NCI-H345 (cell line): ENCODE measurements at regions not wholly inside any gene's neighbourhood (a gene's known extent, or its start where the extent isn't known, plus 50 kb on each side); places are given as distances from the start of the nearest gene placed in this dataset.

ENCODE experiments used
- DNase-seq: peaks from one replicate; lab custom pipeline; 2025; lab: John Stamatoyannopoulos, UW

DNA sequence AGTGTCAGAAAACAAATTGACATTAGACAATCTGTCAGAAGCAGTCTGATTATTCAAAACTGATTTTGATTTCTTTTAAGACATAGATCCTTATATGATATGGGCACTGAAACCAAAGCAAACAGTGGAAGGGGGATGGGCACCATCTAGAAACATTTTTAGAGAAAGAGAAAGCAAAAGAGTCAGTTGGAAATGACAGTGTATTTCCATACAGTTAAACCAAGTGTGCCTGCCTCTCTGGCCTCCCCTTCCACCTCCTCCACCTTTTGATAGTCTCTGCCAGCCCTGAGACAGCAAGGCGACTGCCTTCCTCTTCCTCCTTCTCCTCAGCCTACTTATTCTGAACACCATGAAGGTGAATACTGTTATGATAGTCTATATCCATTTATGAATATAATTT, 949.7 kb downstream of the AMY1C start:
- no peak for DNase-seq

DNA sequence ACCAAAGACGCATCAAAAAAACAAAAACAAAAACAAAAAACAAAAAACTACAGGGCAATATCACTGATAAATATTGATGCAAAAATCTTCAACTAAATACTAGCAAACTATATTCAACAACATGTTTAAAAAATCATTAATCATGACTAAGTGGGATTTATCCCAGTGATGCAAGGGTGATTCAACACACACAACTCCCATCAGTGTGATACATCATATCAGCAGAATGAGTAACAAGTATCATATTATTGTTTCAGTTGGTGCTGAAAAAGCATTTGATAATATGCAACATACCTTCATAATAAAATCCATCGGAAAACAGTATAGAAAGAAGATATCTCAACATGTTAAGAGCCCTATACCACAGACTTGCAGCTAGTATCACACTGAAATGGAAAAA, 953.0 kb downstream of the AMY1C start:
- DNase-seq, result no peak

DNA sequence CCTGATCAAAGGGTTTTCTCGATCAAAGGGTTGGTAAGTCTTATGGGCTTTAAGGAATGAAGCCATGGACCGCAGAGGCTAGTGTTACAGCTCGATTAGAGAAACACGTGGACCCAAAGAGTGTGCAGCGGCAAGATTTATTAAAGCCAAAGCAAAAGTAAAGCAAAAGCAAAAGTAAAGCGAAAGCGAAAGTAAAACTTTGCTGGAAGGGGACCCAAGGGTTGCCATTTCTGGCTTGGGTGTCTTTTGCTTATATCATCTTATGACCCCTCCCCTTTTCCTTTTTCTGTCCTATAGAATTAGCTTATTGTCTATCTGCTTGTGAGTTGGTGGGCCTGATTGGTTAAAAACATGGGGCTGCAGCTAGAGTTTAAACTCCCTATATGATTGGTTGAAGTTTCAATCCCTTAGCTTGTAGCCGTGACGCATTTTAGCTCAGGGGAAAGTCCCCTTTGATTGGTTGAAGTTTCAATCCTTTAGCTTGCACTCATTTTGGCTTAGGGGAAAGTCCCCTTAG, 957.0 kb downstream of the AMY1C start:
- DNase-seq, result no peak

DNA sequence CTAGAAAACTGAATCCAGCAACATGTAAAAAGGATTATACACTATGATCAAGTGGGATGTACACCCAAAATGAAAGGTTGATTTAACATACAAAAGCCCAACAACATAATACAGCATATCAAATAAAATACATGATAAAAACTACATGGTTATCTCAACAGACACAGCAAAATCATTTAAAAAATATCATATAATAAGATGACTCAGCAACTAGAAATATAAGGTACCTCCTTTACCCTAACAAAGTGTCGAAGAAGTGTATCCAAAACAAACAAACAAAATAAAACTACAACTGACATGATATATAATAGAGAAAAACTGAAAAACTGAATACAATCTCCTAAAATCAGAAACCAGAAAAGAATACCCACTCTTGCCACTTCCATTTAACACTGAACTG, 969.1 kb downstream of the AMY1C start:
- no peak for DNase-seq

DNA sequence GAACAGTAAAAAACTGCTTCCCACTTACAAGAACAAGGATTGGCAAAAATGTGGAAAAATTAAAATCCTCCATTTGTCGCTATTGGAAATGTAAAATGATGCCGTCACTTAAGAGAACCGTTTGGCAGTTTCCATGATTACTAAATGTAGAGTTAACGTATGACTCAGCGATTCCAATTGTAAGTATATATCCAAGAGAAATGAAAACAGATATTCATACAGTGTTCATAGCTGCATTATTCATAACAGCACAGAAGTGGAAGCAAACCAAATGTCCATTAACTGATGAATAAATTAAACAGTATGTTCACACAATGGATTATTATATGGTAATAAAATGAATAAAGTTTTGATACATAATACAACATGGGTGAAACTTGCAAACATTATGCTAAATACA, 971.0 kb downstream of the AMY1C start:
- DNase-seq, result no peak

DNA sequence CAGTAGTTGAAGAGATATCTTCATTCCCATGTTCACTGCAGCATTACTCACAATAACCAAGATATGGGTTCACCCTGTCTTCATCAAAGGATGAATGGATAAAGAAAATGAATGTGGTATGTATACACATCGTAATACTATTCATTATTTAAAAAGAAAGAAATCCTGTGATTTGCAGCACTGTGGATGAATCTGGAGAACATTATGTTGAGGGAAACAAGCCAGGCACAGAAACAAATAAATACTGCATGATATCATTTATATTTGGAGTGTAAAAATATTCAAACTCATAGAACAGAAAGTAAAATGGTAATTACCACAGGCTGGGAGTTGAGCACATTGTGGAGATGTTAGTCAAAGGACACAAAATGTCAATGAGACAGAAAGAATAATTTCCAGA, 977.2 kb downstream of the AMY1C start:
- no peak for DNase-seq

DNA sequence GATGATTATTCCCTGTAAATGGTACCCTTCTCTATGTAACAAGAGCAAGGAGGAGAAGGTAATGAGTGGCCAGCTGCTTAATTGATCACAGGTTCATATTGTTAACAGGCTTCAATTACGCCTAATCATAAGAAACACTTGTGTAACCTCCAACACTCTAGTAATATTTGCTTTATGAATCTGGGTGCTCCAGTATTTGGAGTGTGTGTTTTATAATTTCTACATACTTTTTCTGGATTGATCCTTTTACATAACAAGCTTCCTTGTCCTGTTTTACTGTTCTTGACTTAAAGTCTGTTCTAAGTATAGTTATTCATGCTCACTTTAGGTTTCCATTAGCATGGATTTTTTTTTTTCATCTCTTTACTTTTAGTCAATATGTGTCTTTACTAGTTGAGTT, 984.2 kb downstream of the AMY1C start:
- DNase-seq, result no peak

DNA sequence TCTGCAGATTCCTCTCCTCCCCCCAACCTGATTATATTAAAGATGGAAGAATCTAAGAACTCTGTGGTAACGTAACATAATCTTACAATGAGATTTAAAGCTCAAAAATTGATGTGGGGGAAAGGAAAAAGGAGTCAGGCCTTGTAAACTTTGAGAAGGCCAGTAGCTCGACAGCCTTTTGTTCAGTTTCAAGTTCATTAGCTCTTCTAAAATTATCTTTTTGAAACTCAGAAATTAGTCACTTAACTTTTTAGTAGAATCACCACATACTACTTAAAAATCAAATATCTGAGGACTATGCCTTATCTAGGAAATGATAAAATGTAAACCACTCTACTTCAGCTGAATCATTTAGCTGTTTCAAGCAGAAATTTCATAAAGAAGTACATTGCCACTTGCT, 996.2 kb downstream of the AMY1C start:
- DNase-seq, result no peak

DNA sequence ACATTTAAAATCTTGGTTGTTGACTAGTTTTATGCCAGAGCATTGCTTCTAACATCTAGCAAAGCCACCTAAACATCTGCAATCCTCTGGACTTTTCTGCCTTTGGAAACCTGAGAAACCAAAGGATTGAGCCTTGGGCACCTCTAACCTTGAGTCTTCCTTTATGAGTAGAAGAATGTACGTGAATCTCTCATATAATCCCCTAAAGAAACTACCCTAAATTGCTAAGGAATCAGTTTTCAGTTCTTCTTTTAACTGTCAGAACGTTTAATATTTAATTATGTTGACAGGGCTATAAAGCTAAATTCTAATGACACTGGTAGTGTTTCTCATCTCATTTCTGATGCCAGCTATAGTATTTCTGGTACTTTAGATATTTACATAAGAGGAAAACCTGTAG, 997.3 kb downstream of the AMY1C start:
- no peak for DNase-seq

DNA sequence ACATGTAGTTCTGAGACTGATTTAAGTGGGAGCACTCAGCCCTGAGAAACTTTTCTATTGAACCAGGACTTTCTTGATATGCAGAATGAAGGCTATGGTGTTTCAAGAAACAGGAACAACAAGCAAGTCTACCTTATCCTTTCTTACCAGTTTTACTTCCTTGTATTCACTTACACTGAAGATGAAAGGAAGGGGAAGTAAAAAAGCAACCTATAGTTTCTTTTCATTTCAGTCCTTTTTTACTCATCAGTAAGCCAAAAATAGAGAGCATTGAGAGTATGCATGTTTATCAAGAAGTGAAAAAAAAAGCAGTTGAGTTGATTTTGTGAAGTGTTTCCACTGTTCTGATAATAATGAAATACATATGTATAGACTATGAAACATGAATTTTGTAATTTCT, 1010.3 kb downstream of the AMY1C start:
- no peak for DNase-seq

DNA sequence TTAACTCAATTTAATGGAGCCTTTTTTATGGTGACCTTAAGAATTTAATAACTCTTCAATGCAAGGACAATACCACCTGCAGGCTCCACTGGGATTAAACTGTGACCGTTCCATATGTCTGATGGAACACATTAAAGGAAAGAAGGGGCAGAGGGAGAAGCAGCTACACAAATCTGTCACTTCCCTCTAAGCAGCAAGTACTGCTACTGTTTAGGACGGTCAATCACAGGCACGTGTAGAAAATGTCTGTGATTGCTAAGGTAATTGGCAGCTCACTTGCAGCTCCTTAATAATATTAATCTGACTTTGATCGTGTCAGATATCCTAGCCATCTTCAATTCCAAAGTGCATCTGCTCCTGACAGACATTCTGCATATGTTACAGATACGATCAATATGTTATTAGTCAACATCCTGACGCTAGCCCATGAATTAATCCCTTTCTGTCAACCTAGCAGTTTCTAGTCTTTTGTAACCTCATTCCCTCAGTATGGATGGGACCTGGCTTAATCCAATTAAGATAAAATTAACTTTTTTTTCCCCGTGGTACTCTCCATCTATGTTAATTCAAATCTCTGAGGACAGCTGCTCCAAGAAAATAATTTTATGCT, 1012.4 kb downstream of the AMY1C start:
- DNase-seq, result no peak

DNA sequence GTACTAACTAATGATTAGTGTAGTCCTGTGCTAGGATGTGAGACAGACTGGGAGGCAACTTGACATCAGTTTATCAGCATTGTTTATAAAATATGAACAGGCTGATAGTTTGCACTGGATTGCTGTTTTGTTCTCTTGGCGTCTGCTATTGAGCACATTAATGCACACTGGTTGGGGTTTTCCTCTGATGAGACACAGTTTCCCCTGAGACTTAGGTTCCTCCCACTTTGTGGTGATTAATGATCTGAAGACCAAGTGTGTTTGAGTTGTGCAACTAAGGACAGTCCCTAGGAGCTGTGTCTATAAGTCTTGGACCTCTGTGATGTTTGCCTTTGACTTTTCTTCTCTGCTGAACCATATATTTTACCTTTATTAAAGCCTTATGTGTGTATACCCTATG, 1015.4 kb downstream of the AMY1C start:
- DNase-seq, result no peak

DNA sequence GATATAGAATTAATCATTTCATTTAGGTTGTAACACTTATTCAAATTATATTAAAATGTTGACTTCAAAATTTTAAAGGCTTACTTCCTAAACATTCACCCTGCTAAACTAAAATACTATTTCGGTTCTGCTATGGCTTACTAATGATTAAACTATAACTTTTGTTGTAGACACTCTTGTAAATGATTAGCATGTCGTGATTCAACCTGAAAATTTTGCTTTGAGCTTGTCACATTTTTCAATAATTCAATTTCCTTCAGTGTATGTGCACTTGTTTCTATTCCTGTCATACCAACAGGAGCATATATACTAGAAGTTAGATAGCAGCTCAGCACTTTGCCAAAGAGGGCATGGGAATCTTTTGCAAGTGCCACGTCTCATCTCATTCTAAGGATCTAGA, 1018.8 kb downstream of the AMY1C start:
- no peak for DNase-seq

DNA sequence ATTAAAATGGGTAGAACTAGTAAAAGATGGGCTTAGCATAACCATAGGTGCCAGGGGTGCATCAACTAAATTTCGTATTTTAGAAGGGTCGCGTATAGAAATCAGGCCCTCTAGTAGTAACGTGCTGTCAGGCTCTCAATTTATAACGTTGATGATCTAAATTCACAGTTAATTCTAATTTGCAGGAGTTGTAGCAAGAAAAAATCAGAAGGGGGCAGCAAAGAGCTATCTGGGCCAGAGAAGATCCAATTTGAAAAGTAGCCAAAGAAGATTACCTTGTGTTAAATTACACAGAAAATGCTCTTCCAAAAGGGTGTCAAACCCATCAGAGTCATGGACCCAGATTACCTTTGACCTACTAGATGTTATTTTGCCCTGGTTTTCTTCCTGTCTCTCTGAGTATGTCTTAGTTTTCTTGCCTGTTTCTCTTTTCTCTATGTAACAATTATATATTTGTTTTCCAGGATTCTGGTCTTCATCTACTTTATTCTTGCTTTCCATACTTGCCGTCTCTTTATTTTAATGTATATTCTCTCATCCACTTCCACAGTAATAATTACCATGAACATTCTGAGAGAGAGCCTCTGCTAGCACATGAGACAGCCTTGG, 1030.9 kb downstream of the AMY1C start:
- peak; percentile 65 for DNase-seq

DNA sequence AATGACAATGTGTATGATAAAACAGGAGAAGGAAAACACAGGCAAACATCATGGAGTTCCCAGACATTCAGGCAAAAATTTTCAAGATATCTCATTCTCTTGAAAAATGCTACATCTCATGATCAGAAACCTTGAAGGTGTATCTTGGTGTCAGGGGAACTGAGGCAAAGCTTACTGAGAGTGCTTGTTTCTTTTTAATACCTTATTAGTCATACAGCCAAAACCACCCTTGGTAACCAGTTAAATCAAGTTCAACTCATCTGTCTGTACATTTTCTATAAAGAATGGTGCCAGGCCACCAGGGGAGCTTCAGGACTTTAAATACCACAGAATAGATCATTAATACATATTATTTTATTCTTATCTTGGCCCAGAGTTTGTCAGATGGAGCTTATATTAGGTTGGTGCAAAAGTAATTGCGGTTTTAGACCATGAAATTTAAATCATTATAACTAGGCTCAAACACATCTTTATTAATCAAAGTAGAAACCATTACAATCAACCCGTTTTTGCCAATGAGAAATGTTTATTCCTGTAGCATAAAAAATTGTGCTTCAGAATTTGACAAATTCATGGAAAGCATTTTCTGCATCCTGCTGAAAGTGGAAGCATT, 1036.0 kb downstream of the AMY1C start:
- DNase-seq, result no peak

DNA sequence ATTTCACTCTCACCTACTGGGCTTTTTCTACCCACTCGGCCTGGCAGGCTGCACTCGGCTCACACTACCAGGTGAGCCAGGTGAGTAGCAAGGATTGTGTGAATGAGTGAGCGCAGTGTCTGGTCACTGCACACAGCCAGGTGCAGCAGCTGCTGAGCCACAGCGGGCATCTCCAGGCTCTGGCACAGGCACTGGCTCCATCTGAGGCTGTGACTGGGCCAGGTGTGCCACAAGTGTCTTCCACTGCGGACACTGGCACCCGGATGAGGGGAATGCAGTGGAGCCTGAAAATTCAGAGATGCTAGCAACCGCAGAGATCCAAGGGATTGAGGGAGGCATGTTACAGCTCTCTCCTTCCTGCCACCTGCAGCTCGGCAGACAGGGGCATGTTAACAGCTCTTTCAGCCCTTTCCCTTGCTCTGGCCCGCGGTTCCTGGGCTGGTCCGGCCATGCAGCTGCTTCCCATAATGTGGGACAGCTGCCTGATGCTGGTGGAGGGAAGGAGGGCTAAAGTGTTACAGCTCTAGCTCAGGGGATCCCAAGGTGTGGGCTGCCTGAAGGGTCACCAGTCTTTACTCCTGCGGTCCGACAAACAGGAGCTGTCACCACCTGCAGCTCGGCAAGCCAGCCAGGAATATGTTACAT, 1038.3 kb downstream of the AMY1C start:
- DNase-seq, result no peak

DNA sequence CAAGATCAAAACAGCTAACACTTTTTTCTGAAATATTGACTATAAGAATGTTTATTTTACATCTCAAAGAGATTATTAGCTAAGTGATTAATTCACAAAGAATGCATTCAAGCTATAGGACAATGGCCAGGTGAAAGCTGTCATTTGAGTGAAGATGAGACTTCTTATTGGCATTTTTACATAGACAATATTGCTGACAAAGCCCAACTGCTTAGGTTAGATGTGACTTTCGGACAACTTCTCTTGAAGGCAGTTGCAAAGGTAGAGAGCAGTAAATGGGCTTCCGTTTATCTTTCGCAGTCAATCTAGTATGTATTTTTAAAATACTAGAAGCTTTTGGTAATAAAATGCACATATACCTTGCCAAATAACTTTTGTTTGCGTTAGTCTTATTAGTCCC, 1041.3 kb downstream of the AMY1C start:
- no peak for DNase-seq

DNA sequence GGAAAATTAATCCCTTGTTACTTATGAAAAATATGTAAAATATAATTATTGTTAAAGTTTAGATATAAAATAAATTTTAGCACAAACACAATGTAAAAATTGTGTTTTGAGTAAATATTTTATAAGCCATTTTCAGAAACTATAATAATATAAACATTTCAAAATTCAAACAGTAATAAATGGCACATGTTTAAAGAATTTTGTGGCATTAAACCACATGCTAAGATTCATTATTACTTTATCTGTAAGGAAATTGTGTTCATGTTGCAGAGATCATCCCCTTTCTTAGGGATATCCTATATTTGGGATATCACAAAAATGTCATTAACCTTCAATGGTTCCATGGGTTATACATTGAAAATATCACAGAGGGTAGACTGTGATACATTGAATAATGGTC, 1044.3 kb downstream of the AMY1C start:
- DNase-seq, result no peak

DNA sequence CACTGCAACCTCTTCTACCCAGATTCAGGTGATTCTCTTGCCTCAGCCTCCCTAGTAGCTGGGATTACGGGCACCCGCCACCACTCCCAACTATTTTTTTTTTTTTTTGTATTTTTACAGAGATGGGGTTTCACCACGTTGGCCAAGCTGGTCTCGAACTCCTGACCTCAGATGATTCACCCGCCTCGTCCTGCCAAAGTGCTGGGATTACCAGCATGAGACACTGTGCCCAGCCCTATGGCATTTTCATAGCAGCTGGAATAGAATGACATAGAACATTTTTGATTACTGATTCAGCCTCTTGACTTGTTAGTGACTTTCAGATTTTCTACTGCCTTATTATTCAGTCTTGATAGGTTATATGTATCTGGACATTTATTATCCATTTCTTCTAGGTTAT, 1046.2 kb downstream of the AMY1C start:
- no peak for DNase-seq

DNA sequence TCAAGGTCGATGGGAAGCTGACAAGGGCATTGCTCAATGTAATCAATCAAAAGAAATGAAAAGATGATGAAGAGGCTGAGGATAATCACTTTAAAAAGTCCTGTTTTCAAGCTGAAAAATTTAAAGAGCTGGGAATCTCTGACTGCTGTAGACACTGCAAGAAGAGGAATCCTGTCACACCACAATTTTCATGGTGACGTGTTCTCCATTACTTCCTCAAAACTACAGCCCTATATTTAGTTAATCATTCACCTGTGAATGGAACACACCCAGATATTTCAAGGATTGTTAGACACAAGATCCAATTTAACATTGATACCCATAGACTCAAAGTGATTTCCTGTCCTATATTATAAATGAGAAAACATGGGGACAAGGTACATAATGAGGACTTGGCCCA, 1048.3 kb downstream of the AMY1C start:
- DNase-seq, result no peak

DNA sequence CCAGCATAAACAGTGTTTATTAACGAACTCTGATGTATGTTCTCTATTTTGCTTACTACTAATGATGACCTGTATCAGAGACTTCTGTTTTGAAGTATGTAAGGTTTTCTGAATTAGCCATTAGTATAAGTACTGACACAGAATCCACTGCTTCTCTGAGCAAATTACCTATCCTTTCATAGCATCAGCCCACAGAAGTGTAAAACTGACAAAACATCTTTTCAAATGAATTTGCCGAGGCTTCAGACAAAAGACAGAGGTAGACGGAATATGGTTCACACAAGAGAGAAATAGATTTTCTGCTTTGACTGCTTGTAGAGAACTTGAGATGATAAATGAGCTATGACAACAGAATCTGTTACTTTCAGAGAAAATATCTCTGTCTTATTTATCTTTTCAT, 1051.6 kb downstream of the AMY1C start:
- DNase-seq, result no peak

DNA sequence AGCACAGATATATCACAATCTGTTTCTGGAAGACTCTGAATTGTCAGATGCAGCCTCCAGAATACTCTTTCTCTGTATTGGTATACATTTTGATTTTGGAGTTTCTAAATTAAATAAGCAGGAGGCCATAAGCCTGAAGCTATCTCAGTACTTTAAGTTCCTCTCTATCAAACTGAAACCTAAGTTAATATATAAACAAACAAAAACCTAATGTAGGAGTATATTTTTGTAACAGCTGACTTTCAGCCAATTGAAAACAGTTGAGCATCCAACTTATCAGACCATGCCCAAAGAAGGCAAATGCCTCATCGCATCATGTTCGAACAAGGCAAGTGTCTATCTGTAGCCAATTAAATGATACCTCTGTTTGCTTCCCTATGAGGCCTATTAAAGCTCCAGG, 1054.4 kb downstream of the AMY1C start:
- DNase-seq, result no peak

DNA sequence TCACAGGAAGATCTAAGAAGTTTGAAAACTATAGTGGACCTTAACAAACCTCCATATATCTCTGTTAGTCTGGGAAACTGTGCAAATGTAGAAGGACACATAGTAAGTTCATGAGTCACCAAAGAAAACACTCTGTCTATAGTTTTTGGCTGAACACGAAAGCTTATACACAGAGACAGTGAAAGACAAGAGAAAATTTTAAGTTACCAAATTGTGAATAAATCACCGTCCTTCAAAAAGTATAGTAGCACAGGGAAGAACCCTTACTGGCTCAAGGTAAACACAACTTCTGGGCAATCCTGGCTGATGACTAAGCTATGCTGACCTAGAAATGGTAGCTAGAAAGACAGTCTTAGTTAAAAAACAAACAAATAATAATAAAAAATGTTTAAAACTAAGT, 1057.9 kb downstream of the AMY1C start:
- DNase-seq, result no peak
